ENCODE measurements at regions not wholly inside any gene's neighbourhood (a gene's known extent, or its start where the extent isn't known, plus 50 kb on each side); places are given as distances from the start of the nearest gene placed in this dataset.

DNA sequence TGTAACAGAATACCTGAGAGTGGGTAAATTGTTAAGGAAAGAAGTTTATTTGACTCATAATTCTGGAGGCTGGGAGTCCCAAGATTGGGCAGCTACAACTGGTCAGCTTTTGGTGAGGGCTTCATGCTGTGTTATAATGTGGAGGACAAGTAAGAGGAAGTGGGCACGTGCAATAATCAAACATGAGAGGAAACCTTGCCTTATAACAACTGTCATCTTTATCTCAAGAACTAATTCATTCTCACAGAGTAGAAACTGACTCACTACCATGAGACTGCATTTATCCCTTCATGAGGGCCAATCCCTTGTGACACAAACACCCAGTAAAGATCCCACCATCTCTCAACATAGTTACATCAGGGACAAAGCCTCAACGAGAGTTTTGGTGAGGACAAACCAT lies 318.1 kb upstream of the NT5C1B start:
- TF ChIP-seq CTCF (IDR thresholded peaks at IDR 0.05; ENCODE audit: extremely low read depth, insufficient read depth, missing control alignments), result no peak
- no peak for DNase-seq (ENCODE audit: low spot score)
- in situ Hi-C loops (cut with MboI; ENCODE audit: low pct_unique_long_range_greater_than_20kb, low sequenced_read_pairs, unreplicated experiment), result no loop called here

GRCh38 chr2:18903750-18904149 lies 314.4 kb upstream of the NT5C1B start:
- peak; percentile 21 for DNase-seq (ENCODE audit: low spot score)
- TF ChIP-seq CTCF (IDR thresholded peaks at IDR 0.05; ENCODE audit: extremely low read depth, insufficient read depth, missing control alignments), result no peak
- in situ Hi-C loops (cut with MboI; ENCODE audit: low pct_unique_long_range_greater_than_20kb, low sequenced_read_pairs, unreplicated experiment), result no loop called here

DNA sequence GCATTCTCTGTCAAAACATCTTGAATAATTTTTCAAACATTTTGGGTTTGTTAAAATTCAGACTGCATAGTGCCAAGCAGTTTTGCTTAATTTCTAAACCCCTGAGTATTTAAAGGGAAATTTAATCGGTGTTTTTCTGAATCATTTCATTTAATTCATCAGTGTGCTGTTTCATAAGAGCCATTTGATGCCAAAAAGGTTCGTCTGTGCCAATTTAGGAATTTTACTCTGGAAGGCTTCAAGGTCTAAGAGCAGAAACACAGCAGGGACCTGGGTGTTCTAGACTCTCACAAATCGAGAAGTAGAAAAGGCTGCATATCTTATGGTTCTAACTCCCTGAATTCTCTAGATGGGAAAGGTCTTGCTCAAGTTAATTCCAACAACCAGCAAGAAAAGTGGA lies 311.9 kb upstream of the NT5C1B start:
- in situ Hi-C loops (cut with MboI; ENCODE audit: low pct_unique_long_range_greater_than_20kb, low sequenced_read_pairs, unreplicated experiment), result no loop called here
- TF ChIP-seq CTCF (IDR thresholded peaks at IDR 0.05; ENCODE audit: extremely low read depth, insufficient read depth, missing control alignments), result no peak
- DNase-seq (ENCODE audit: low spot score), result no peak

DNA sequence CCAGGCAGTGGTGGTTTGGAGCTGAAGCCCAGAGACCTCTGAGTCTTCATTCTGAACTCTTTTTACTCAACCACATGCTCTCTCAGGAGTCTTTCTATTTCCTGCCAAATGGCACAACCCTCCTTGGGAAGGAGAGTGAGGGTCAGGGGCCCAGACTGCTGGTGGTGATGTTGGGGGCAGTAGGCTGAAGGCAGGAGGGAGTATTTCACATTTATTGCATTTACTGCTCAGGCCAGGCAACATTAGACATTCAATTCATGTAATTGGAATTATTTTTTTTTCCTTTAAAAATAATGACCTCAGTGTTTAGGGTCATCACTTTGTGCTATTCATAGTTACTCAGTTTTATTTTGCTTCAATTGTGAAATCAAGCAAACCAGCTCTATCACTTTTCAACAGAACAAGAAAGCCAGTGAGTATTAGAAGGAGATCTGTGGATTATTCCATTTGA lies 311.3 kb upstream of the NT5C1B start:
- in situ Hi-C loops (cut with MboI; ENCODE audit: low pct_unique_long_range_greater_than_20kb, low sequenced_read_pairs, unreplicated experiment), result no loop called here
- no peak for DNase-seq (ENCODE audit: low spot score)
- TF ChIP-seq CTCF (IDR thresholded peaks at IDR 0.05; ENCODE audit: extremely low read depth, insufficient read depth, missing control alignments), result no peak

DNA sequence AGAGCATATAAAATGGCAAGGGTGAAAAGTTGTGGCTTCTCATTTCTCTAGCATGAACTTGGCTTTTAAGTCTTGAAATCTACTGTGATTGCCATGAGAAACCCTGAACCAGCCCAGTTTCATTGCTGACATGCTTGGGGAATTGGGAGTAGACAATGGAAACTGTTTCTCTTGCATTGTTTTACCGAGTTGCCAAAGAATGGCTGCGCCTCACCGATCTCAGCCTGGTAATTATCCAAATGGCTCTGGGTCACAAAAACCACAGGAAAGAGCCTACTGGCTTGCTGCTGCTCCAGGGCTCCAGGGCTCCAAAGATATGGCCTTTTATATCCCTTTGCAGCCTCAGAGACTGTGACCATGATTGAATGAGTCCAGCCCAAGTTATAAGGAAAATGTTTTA lies 310.4 kb upstream of the NT5C1B start:
- in situ Hi-C loops (cut with MboI; ENCODE audit: low pct_unique_long_range_greater_than_20kb, low sequenced_read_pairs, unreplicated experiment), result no loop called here

GRCh38 chr2:18898271-18898670 lies 308.9 kb upstream of the NT5C1B start:
- DNase-seq (ENCODE audit: low spot score), result no peak
- in situ Hi-C loops (cut with MboI; ENCODE audit: low pct_unique_long_range_greater_than_20kb, low sequenced_read_pairs, unreplicated experiment), result no loop called here
- TF ChIP-seq CTCF (IDR thresholded peaks at IDR 0.05; ENCODE audit: extremely low read depth, insufficient read depth, missing control alignments), result no peak

More for the DNA sequence above, 310.4 kb upstream of the NT5C1B start:
- no peak for TF ChIP-seq CTCF (IDR thresholded peaks at IDR 0.05; ENCODE audit: extremely low read depth, insufficient read depth, missing control alignments)
- DNase-seq (ENCODE audit: low spot score), result no peak
